SK-N-SH (cell line): ENCODE measurements at regions not wholly inside any gene's neighbourhood (a gene's known extent, or its start where the extent isn't known, plus 50 kb on each side); places are given as distances from the start of the nearest gene placed in this dataset.

Source experiments
- CTCF ChIA-PET: fragments of 300-600, 350-600 bp; formaldehyde crosslinking; extraction: SDS; loops from one replicate; lab custom pipeline; 2021; lab: Yijun Ruan, JAX
- POLR2A ChIA-PET: fragments of 350-600 bp; sonication (Branson Sonifier 250); formaldehyde crosslinking; extraction: SDS; loops from one replicate; lab custom pipeline; 2020; ENCODE audit warnings: antibody characterized with exemption, inconsistent platforms; lab: Yijun Ruan, JAX
- DNase-seq: peaks from one replicate; pipeline ENCODE4 v3.0.0; 2012
- H2AFZ ChIP-seq: fragments of 200-600 bp; sonication (generic); 2 replicates; pipeline ENCODE4 v1.8.1; 2016; ENCODE audit warnings: antibody characterized with exemption, mild to moderate bottlenecking, low read depth
- H3F3A ChIP-seq: fragments of 200-600 bp; sonication (generic); replicated peaks from 2 replicates; pipeline ENCODE3; 2016; ENCODE audit warnings: antibody characterized with exemption, mild to moderate bottlenecking; ENCODE audit not compliant: insufficient read depth
- H3K27ac ChIP-seq, 2 experiments: fragments of 200-500 bp in 1 of 2; fragments of 200-600 bp in 1 of 2; sonication (Bioruptor generic) in 1 of 2; sonication (generic), shearing (Covaris generic) in 1 of 2; 2 replicates each; pipeline versions ENCODE4 v1.5.1 to v1.6.1; 2014 to 2016; ENCODE audit warnings: low read depth in 2 of 2, inconsistent platforms in 1 of 2, low read length in 1 of 2, mild to moderate bottlenecking in 1 of 2, mixed read lengths in 1 of 2
- H3K27me3 ChIP-seq: fragments of 200-600 bp; sonication (generic), shearing (Covaris generic); 2 replicates; pipeline ENCODE4 v1.6.1; 2016; ENCODE audit warnings: mixed run types; ENCODE audit not compliant: insufficient read depth
- H3K36me3 ChIP-seq, 2 experiments: fragments of 200-500 bp in 1 of 2; fragments of 200-600 bp in 1 of 2; sonication (Bioruptor generic) in 1 of 2; sonication (generic) in 1 of 2; replicated peaks in 1 of 2; 2 replicates each; pipeline versions ENCODE3 to v1.5.1; 2014 to 2016; ENCODE audit warnings: low read length in 1 of 2, mild to moderate bottlenecking in 1 of 2; ENCODE audit not compliant: insufficient read depth in 2 of 2, control insufficient read depth in 1 of 2
- H3K4me1 ChIP-seq, 2 experiments: fragments of 200-500 bp in 1 of 2; fragments of 200-600 bp in 1 of 2; sonication (Bioruptor generic) in 1 of 2; sonication (generic), shearing (Covaris generic) in 1 of 2; 2 replicates each; pipeline versions ENCODE4 v1.5.1 to v1.6.1; 2014 to 2016; ENCODE audit warnings: low read depth in 1 of 2, low read length in 1 of 2, mixed run types in 1 of 2; ENCODE audit not compliant: insufficient read depth in 2 of 2, control insufficient read depth in 1 of 2
- H3K4me2 ChIP-seq: fragments of 200-600 bp; sonication (generic), shearing (Covaris generic); 2 replicates; pipeline ENCODE4 v1.6.1; 2017; ENCODE audit warnings: mixed run types
- H3K4me3 ChIP-seq, 2 experiments: fragments of 200-500 bp in 1 of 2; fragments of 200-600 bp in 1 of 2; sonication (Bioruptor generic) in 1 of 2; sonication (generic), shearing (Covaris generic) in 1 of 2; 2 replicates each; pipeline versions ENCODE4 v1.5.1 to v1.8.1; 2014 to 2016; ENCODE audit warnings: low read depth in 2 of 2, inconsistent platforms in 1 of 2, low read length in 1 of 2, mild to moderate bottlenecking in 1 of 2, mixed read lengths in 1 of 2, moderate library complexity in 1 of 2
- H3K79me2 ChIP-seq: fragments of 200-600 bp; sonication (generic); 2 replicates; pipeline ENCODE4 v1.8.1; 2017; ENCODE audit warnings: mild to moderate bottlenecking; ENCODE audit not compliant: insufficient read depth
- H3K9ac ChIP-seq: fragments of 200-600 bp; sonication (generic); 2 replicates; pipeline ENCODE4 v1.6.1; 2017; ENCODE audit warnings: mixed run types
- H3K9me2 ChIP-seq: fragments of 200-600 bp; sonication (generic); 2 replicates; pipeline ENCODE4 v1.6.1; 2017; ENCODE audit warnings: mixed run types
- H3K9me3 ChIP-seq: fragments of 200-600 bp; sonication (generic); 2 replicates; pipeline ENCODE4 v1.6.1; 2017; ENCODE audit warnings: mixed run types, mild to moderate bottlenecking, moderate library complexity
- H4K20me1 ChIP-seq: fragments of 200-600 bp; sonication (generic); 2 replicates; pipeline ENCODE4 v1.6.1; 2017; ENCODE audit warnings: mild to moderate bottlenecking, mixed run types; ENCODE audit not compliant: insufficient read depth
- ELF1 ChIP-seq: IDR thresholded peaks from 2 replicates; pipeline ENCODE4 v1.4.0; 2012
- EP300 ChIP-seq, 2 experiments: IDR thresholded peaks; 2 replicates each; pipeline versions ENCODE4 v1.4.0 to v1.6.1; 2012; ENCODE audit warnings: borderline replicate concordance in 1 of 2, low read depth in 1 of 2, low read length in 1 of 2
- EZH2phosphoT487 ChIP-seq: fragments of 200-600 bp; sonication (generic); IDR thresholded peaks from 2 replicates; pipeline ENCODE4 v1.6.1; 2017; ENCODE audit warnings: low read depth, mixed run types, mild to moderate bottlenecking, antibody characterized with exemption, moderate library complexity, borderline replicate concordance
- FOSL2 ChIP-seq: IDR thresholded peaks from 2 replicates; pipeline ENCODE4 v1.4.0; 2012; ENCODE audit warnings: low read depth, mild to moderate bottlenecking, moderate library complexity, borderline replicate concordance
- FOXJ3 ChIP-seq: sonication (generic); formaldehyde crosslinking; IDR thresholded peaks from 2 replicates; pipeline ENCODE4 v1.5.1; 2020; ENCODE audit warnings: mild to moderate bottlenecking, missing genetic modification reagents
- FOXM1 ChIP-seq: IDR thresholded peaks from 2 replicates; pipeline ENCODE4 v1.4.0; 2012; ENCODE audit warnings: low read depth, mild to moderate bottlenecking
- GATA2 ChIP-seq: sonication (generic); formaldehyde crosslinking; IDR thresholded peaks from 2 replicates; pipeline ENCODE4 v1.5.0; 2020; ENCODE audit warnings: mild to moderate bottlenecking, missing genetic modification reagents
- JUND ChIP-seq: IDR thresholded peaks from 2 replicates; pipeline ENCODE4 v1.4.0; 2012
- MXI1 ChIP-seq: IDR thresholded peaks from 2 replicates; pipeline ENCODE4 v1.6.1; 2012; ENCODE audit warnings: mild to moderate bottlenecking, low read depth, low read length, improper control_type of control experiment
- NFIC ChIP-seq: IDR thresholded peaks from 2 replicates; pipeline ENCODE4 v1.4.0; 2012; ENCODE audit warnings: borderline replicate concordance
- NRF1 ChIP-seq: IDR thresholded peaks from 2 replicates; pipeline ENCODE4 v1.6.1; 2012; ENCODE audit warnings: low read depth, mild to moderate bottlenecking, low read length
- RAD21 ChIP-seq: IDR thresholded peaks from 2 replicates; pipeline ENCODE4 v1.6.1; 2012; ENCODE audit warnings: mild to moderate bottlenecking, low read length
- RCOR1 ChIP-seq: fragments of 150-350 bp; IDR thresholded peaks from 2 replicates; pipeline ENCODE4 v1.6.1; 2017; ENCODE audit warnings: antibody characterized with exemption, low read length
- RFX5 ChIP-seq: IDR thresholded peaks from 2 replicates; pipeline ENCODE4 v1.6.1; 2012; ENCODE audit warnings: mild to moderate bottlenecking, improper control_type of control experiment, low read length
- SIN3A ChIP-seq: IDR thresholded peaks from 2 replicates; pipeline ENCODE4 v1.6.1; 2012; ENCODE audit warnings: low read depth, mild to moderate bottlenecking, low read length, moderate library complexity, borderline replicate concordance
- SMC3 ChIP-seq: IDR thresholded peaks from 2 replicates; pipeline ENCODE4 v1.6.1; 2012; ENCODE audit warnings: low read depth, low read length, improper control_type of control experiment
- TAF1 ChIP-seq: IDR thresholded peaks from 2 replicates; pipeline ENCODE4 v1.6.1; 2012; ENCODE audit warnings: low read depth, mild to moderate bottlenecking, low read length, moderate library complexity, borderline replicate concordance
- TCF12 ChIP-seq: IDR thresholded peaks from 2 replicates; pipeline ENCODE4 v1.4.0; 2012
- TEAD4 ChIP-seq: IDR thresholded peaks from 2 replicates; pipeline ENCODE4 v1.4.0; 2012; ENCODE audit warnings: mild to moderate bottlenecking, borderline replicate concordance; ENCODE audit not compliant: insufficient read depth
- YY1 ChIP-seq: IDR thresholded peaks from 2 replicates; pipeline ENCODE4 v1.4.0; 2012; ENCODE audit warnings: low read depth, mild to moderate bottlenecking
- WGBS: methylation state at CpG from one replicate; pipeline ENCODE4 v1.1.6; 2017; ENCODE audit warnings: low lambda C conversion rate; 5-methylcytosine and 5-hydroxymethylcytosine counted together
- TF ChIP-seq, protein P1 (sequence below): IDR thresholded peaks from 2 replicates; pipeline ENCODE4 v1.6.1; 2012; ENCODE audit warnings: mild to moderate bottlenecking, low read depth, low read length, moderate library complexity
- TF ChIP-seq, protein P2 (sequence below): IDR thresholded peaks from 2 replicates; pipeline ENCODE4 v1.4.0; 2012; ENCODE audit warnings: low read depth
- TF ChIP-seq, protein P3 (sequence below): IDR thresholded peaks from 2 replicates; pipeline ENCODE4; 2012
- TF ChIP-seq, protein P4 (sequence below): fragments of 150-350 bp; IDR thresholded peaks from 2 replicates; pipeline ENCODE4 v1.6.1; 2017; ENCODE audit warnings: antibody characterized with exemption, low read length, low read depth, borderline replicate concordance

DNA sequence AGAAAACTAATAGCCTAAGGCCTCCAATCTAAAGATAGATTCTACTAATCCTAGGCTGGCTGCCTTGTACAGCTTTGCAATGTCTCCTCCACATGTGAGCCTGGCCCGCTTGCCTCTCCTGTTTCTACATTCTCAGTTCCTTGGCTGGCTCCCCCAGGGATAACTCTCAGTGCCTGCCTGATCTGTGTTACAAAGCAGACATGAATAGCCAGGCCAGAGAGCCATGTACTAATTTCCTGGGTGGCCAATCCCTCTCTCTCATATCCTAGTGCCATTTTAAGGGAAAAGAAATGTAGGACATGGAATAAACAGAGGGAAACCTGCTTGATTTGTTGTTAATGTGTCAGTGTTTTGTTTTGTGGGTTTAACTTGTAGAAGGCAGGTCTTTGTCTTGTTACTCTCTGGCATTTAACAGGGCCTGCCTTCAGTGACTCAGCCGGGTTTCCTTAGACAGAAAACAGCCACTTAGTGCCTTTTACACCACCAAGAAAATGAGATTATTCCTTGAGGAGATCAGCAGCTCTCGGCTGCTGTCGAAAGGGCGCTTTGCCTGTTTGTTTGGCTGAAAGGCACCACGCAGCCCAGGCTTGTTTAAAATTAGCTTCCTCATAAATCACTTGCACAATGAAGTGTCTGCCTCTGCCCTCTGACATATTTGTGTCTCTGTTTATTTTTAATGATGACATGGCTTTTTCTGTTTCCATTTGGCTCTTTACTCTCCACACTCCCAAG is 702.7 kb downstream of the MAFB start:
- Histone ChIP-seq H3K9ac (no peak overlapping the region), H3K4me2 (no peak overlapping the region), H3K27ac (peak overlapping the region; percentile 23 to 62; a peak in 3 of 4 replicates)
- DNase-seq: peak; percentile 29
- TF ChIP-seq, protein P1, sequence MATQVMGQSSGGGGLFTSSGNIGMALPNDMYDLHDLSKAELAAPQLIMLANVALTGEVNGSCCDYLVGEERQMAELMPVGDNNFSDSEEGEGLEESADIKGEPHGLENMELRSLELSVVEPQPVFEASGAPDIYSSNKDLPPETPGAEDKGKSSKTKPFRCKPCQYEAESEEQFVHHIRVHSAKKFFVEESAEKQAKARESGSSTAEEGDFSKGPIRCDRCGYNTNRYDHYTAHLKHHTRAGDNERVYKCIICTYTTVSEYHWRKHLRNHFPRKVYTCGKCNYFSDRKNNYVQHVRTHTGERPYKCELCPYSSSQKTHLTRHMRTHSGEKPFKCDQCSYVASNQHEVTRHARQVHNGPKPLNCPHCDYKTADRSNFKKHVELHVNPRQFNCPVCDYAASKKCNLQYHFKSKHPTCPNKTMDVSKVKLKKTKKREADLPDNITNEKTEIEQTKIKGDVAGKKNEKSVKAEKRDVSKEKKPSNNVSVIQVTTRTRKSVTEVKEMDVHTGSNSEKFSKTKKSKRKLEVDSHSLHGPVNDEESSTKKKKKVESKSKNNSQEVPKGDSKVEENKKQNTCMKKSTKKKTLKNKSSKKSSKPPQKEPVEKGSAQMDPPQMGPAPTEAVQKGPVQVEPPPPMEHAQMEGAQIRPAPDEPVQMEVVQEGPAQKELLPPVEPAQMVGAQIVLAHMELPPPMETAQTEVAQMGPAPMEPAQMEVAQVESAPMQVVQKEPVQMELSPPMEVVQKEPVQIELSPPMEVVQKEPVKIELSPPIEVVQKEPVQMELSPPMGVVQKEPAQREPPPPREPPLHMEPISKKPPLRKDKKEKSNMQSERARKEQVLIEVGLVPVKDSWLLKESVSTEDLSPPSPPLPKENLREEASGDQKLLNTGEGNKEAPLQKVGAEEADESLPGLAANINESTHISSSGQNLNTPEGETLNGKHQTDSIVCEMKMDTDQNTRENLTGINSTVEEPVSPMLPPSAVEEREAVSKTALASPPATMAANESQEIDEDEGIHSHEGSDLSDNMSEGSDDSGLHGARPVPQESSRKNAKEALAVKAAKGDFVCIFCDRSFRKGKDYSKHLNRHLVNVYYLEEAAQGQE: no peak
- TF ChIP-seq MXI1: peak; percentile 7; the same call in 1 of the 2 replicates
- TF ChIP-seq, protein P2, sequence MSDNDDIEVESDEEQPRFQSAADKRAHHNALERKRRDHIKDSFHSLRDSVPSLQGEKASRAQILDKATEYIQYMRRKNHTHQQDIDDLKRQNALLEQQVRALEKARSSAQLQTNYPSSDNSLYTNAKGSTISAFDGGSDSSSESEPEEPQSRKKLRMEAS: no peak
- no peak for TF ChIP-seq RFX5
- TF ChIP-seq NFIC: no peak
- TF ChIP-seq EP300 (IDR thresholded peaks at IDR 0.05; ENCODE audit: borderline replicate concordance in 1 of 2, low read depth in 1 of 2, low read length in 1 of 2): peak in 1 of 2 experiments; percentile 78; a peak in 1 of 4 replicates
- TF ChIP-seq, protein P3, sequence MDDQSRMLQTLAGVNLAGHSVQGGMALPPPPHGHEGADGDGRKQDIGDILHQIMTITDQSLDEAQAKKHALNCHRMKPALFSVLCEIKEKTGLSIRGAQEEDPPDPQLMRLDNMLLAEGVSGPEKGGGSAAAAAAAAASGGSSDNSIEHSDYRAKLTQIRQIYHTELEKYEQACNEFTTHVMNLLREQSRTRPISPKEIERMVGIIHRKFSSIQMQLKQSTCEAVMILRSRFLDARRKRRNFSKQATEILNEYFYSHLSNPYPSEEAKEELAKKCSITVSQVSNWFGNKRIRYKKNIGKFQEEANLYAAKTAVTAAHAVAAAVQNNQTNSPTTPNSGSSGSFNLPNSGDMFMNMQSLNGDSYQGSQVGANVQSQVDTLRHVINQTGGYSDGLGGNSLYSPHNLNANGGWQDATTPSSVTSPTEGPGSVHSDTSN: no peak
- no peak for TF ChIP-seq YY1
- TF ChIP-seq TCF12: no peak
- TF ChIP-seq NRF1: no peak
- TF ChIP-seq FOSL2: no peak
- no peak for TF ChIP-seq JUND
- no peak for TF ChIP-seq RCOR1
- TF ChIP-seq ELF1: no peak
- no peak for TF ChIP-seq FOXJ3 (CRISPR knock-in tag)
- TF ChIP-seq RAD21: 0 out of 2 replicates have a peak, but pooled peaks have one; percentile 1
- TF ChIP-seq EZH2phosphoT487: no peak
- peak; percentile 27; the same call in 1 of the 2 replicates for TF ChIP-seq GATA2 (CRISPR knock-in tag)
- TF ChIP-seq SMC3: no peak
- TF ChIP-seq TAF1: no peak
- no peak for TF ChIP-seq SIN3A
- TF ChIP-seq, protein P4, sequence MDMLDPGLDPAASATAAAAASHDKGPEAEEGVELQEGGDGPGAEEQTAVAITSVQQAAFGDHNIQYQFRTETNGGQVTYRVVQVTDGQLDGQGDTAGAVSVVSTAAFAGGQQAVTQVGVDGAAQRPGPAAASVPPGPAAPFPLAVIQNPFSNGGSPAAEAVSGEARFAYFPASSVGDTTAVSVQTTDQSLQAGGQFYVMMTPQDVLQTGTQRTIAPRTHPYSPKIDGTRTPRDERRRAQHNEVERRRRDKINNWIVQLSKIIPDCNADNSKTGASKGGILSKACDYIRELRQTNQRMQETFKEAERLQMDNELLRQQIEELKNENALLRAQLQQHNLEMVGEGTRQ: no peak
- TF ChIP-seq TEAD4: no peak
- TF ChIP-seq FOXM1: no peak
- TF ChIP-seq, all 33 proteins: peak for 4
- 9% methylated on average over 6 of the region's 6 CpGs for WGBS
- ChIA-PET POLR2A (no interaction called here), CTCF (interaction anchor here (0.6 kb wide), 1 partner anchor 716 kb away, joined by 3 read pairs; no protein-coding TSS in a partner anchor)
- Histone ChIP-seq H3K79me2 (no peaks in the 10 kb centered on the region), H2AFZ (no peak overlapping the region), H3K36me3 (no peaks in the 10 kb centered on the region), H3K27me3 (no peaks in the 10 kb centered on the region), H3K4me1 (peaks cover 8% of the 10 kb centered on the region in 2 experiments; a peak in 3 of 4 replicates), H4K20me1 (no peaks in the 10 kb centered on the region), H3K9me2 (no peaks in the 10 kb centered on the region), H3K9me3 (0 out of 2 replicates have a peak, but pooled peaks cover 3% of the 10 kb centered on the region), H3F3A (no peaks in the 10 kb centered on the region), H3K4me3 (no peak overlapping the region)
